ENCODE measurements at regions not wholly inside any gene's neighbourhood (a gene's known extent, or its start where the extent isn't known, plus 50 kb on each side); places are given as distances from the start of the nearest gene placed in this dataset. TPM values are rescaled to one million over a fixed set of nuclear protein-coding genes. Genes with fewer than 3 reads are reported as not detected.
A peak's percentile ranks its signal among the peaks of the same experiment; 100 is the strongest.

DNA sequence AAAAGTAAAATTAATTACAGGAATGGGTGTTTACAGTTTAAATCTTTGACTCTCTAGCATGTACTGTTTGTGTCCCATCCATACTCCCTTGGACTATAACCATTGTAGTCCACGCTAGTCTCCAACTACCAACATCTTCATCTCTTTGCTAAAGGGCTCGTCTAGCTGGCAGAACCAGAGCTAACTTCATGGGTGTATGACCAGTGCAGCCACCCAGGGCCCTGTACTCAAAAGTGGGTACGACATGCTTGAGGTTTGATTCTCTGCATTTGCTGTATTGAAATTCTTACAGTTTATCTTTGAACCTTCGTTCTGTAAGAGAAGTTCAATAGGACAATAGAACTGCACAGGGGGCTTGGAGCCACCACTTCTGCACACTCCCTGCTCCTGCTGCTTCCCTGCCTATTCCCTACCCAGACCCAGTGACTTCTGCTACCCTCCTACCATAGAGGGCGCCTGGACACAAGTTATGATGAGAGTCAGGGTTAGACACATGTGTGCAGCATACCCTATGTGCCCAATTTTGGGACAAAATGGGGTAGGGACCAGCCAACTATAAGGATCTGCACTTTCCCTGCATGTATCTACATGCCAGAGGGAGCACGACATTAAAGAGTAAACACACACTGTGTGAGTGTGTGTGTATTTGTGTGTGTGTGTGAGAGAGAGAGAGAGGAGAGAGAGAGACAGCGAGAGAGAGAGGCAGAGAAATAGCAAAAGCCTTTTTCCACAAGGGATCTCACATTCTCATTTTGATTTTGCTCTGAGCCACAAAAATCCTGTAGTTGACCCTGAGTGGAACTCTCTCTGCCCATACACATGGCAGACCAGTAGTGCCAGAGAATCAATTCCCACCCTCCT is 59.0 kb upstream of the NECTIN3 start:
- Histone ChIP-seq H2AFZ (ENCODE audit: low read length) (no peak overlapping the region), H3K4me1 (ENCODE audit: insufficient read depth, low read length, poor library complexity, severe bottlenecking) (no peaks in the 10 kb centered on the region), H3K4me2 (ENCODE audit: low read length) (no peak overlapping the region), H3K9me3 (ENCODE audit: low read length) (no peaks in the 10 kb centered on the region), H3K4me3 (ENCODE audit: low read depth, low read length, poor library complexity, severe bottlenecking) (no peak overlapping the region), H4K20me1 (ENCODE audit: insufficient read depth, low read length) (no peaks in the 10 kb centered on the region), H3K27ac (ENCODE audit: low read depth, low read length, poor library complexity, severe bottlenecking) (no peak overlapping the region), H3K36me3 (ENCODE audit: insufficient read depth, low read length) (no peaks in the 10 kb centered on the region), H3K9me2 (ENCODE audit: insufficient read depth, low read length) (no peaks in the 10 kb centered on the region), H3K79me2 (ENCODE audit: insufficient read depth, low read depth, low read length) (no peaks in the 10 kb centered on the region)
- no TSS peak for BruUV-seq (replicated peaks)
- TF ChIP-seq, protein P1, sequence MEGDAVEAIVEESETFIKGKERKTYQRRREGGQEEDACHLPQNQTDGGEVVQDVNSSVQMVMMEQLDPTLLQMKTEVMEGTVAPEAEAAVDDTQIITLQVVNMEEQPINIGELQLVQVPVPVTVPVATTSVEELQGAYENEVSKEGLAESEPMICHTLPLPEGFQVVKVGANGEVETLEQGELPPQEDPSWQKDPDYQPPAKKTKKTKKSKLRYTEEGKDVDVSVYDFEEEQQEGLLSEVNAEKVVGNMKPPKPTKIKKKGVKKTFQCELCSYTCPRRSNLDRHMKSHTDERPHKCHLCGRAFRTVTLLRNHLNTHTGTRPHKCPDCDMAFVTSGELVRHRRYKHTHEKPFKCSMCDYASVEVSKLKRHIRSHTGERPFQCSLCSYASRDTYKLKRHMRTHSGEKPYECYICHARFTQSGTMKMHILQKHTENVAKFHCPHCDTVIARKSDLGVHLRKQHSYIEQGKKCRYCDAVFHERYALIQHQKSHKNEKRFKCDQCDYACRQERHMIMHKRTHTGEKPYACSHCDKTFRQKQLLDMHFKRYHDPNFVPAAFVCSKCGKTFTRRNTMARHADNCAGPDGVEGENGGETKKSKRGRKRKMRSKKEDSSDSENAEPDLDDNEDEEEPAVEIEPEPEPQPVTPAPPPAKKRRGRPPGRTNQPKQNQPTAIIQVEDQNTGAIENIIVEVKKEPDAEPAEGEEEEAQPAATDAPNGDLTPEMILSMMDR (conservative IDR thresholded peaks at IDR 0.05; ENCODE audit: low read length): peak; percentile 17; the same call in 1 of the 2 replicates
- TF ChIP-seq EZH2phosphoT487 (IDR thresholded peaks at IDR 0.05; ENCODE audit: borderline replicate concordance, low read depth, low read length): no peak
- no peak for DNase-seq (ENCODE audit: low spot score)
- ChIA-PET CTCF (ENCODE audit: unreplicated experiment) (no interaction called here), POLR2A (interaction anchor here (0.9 kb wide), 2 partner anchors 14 to 16 kb away, joined by 3 to 4 read pairs; no protein-coding TSS in a partner anchor)
- intact Hi-C loops (cut with micrococcal nuclease; ENCODE audit: unreplicated experiment): no loop called here

Small RNA genes lying in the stretch of these regions (microRNA-seq; reads per million reads assigned to microRNA genes)
- gene MIR4445 (ENCODE audit: borderline replicate concordance): not detected

Small RNA genes lying in the stretch of these regions (small RNA-seq; reads per million reads assigned to genes)
- gene AC078918.1: not detected
- not detected for gene MIR4445
- gene RF00019: not detected
- not detected for gene RNU6ATAC15P
